Panc1 (cell line): ENCODE measurements at regions not wholly inside any gene's neighbourhood (a gene's known extent, or its start where the extent isn't known, plus 50 kb on each side); places are given as distances from the start of the nearest gene placed in this dataset.
"Not testable (repeated sequence)": the region's sequence is repeated elsewhere in the genome, so short reads cannot be mapped to it uniquely, and the experiment has no call there.

Experiments used
- CTCF ChIP-seq: fragments of 450-650 bp; IDR thresholded peaks from 2 replicates; pipeline ENCODE4 v1.5.1; 2017; ENCODE audit warnings: mild to moderate bottlenecking
- SIN3A ChIP-seq: IDR thresholded peaks from 2 replicates; pipeline ENCODE4 v1.6.1; 2012; ENCODE audit warnings: low read depth, mild to moderate bottlenecking, low read length, moderate library complexity, borderline replicate concordance; ENCODE audit not compliant: insufficient read depth

GRCh38 chr2:89245478-89245877, 554.0 kb downstream of the RPIA start:
- TF ChIP-seq CTCF, SIN3A: not testable (repeated sequence)
